Nephron progenitor cell (in vitro differentiated cells): ENCODE measurements at regions not wholly inside any gene's neighbourhood (a gene's known extent, or its start where the extent isn't known, plus 50 kb on each side); places are given as distances from the start of the nearest gene placed in this dataset.
A peak's percentile ranks its signal among the peaks of the same experiment; 100 is the strongest.

Source experiments
- DNase-seq: peaks from one replicate; pipeline ENCODE4 v3.0.0; 2021
- H3K27ac Mint-ChIP-seq: 2 replicates; pipeline ENCODE4 v1.8.0; 2021; ENCODE audit warnings: mild to moderate bottlenecking, moderate library complexity, mixed read lengths
- H3K27me3 Mint-ChIP-seq: 2 replicates; pipeline ENCODE4 v1.8.0; 2021; ENCODE audit warnings: mild to moderate bottlenecking, low read depth, mixed read lengths; ENCODE audit not compliant: poor library complexity
- H3K36me3 Mint-ChIP-seq: 2 replicates; pipeline ENCODE4 v1.8.0; 2021; ENCODE audit warnings: low read depth, mixed read lengths
- H3K4me1 Mint-ChIP-seq: 2 replicates; pipeline ENCODE4 v1.8.0; 2021; ENCODE audit warnings: mixed read lengths
- H3K4me3 Mint-ChIP-seq: 2 replicates; pipeline ENCODE4 v1.8.0; 2021; ENCODE audit warnings: mild to moderate bottlenecking, moderate library complexity, mixed read lengths
- H3K9me3 Mint-ChIP-seq: 2 replicates; pipeline ENCODE4 v1.8.0; 2021; ENCODE audit warnings: mild to moderate bottlenecking, moderate library complexity, mixed read lengths
- TF ChIP-seq, protein P1 (sequence below): fragments of 200-600 bp; sonication (generic); IDR thresholded peaks from 2 replicates; pipeline ENCODE4 v1.5.0; 2021; ENCODE audit warnings: antibody characterized with exemption

DNA sequence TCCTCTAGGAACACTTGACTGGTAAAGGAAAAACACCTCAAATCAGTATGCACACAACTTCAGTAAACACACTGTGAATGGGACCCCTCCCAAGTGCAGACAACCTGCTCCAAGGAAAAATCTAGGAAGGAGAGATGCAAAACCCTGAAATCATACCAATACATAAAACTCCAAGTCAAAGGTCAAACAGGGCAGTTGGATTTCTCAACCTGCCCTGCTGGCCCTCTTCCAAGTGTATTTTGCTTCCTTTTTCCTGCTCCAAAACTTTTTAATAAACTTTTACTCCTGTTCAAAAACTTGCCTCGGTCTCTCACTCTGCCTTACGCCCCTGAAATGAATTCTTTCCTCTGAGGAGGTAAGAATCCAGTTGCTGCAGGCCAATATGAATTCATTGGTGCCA, 665.1 kb downstream of the SORCS1 start:
- H3K36me3 Mint-ChIP-seq, result peaks cover 7% of the 10 kb centered on the region
- DNase-seq, result no peak
- H3K27me3 Mint-ChIP-seq, result peaks cover 9% of the 10 kb centered on the region
- H3K9me3 Mint-ChIP-seq, result peaks cover 16% of the 10 kb centered on the region
- TF ChIP-seq, protein P1, sequence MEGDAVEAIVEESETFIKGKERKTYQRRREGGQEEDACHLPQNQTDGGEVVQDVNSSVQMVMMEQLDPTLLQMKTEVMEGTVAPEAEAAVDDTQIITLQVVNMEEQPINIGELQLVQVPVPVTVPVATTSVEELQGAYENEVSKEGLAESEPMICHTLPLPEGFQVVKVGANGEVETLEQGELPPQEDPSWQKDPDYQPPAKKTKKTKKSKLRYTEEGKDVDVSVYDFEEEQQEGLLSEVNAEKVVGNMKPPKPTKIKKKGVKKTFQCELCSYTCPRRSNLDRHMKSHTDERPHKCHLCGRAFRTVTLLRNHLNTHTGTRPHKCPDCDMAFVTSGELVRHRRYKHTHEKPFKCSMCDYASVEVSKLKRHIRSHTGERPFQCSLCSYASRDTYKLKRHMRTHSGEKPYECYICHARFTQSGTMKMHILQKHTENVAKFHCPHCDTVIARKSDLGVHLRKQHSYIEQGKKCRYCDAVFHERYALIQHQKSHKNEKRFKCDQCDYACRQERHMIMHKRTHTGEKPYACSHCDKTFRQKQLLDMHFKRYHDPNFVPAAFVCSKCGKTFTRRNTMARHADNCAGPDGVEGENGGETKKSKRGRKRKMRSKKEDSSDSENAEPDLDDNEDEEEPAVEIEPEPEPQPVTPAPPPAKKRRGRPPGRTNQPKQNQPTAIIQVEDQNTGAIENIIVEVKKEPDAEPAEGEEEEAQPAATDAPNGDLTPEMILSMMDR, result no peak
- no peak overlapping the region for H3K4me3 Mint-ChIP-seq
- H3K27ac Mint-ChIP-seq, result no peak overlapping the region
- H3K4me1 Mint-ChIP-seq, result peaks cover 8% of the 10 kb centered on the region

DNA sequence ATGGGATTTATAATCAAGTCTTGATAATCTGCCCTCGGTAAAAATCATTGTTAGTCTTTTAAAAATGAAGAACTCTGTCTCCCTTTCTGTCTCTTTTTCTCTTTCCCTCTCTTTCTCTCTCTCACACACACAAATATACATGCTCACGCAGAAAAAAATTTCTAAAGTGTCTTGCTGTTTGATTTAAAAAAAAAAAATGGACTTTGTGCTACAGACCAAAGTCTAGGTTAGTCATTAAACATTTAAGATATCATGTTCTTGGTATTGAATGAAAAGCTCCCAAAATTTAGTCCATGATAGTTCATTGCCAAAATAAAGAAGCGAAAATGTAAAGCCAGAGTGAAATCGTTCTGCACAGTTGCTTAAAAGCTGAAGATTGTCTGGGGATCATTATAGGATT, 665.8 kb downstream of the SORCS1 start:
- no peak for DNase-seq
- Mint-ChIP-seq H3K4me3 (no peak overlapping the region), H3K9me3 (peaks cover 16% of the 10 kb centered on the region), H3K36me3 (peaks cover 7% of the 10 kb centered on the region), H3K4me1 (peaks cover 8% of the 10 kb centered on the region), H3K27ac (no peak overlapping the region), H3K27me3 (peaks cover 10% of the 10 kb centered on the region)
- TF ChIP-seq, protein P1, result no peak

DNA sequence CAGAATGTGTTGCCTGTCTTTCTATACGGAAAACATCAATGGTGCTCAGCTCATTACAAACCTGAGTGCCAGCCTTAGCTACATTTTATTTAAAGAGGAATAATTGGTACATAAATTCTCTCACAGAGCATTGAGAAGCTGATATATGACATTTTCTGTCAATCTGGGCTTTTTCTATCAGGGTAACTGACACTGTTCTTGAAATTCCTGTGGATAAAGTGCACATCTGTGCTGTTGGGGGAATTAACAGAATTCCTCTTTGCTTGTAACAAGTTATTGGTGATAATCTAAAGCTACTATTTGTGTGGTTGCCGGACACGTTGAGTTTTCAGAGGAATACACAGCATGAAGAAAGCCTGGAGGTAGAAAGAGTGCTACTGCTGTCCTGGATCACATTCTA, 668.6 kb downstream of the SORCS1 start:
- DNase-seq, result no peak
- Mint-ChIP-seq H3K27ac (no peak overlapping the region), H3K4me1 (peaks cover 7% of the 10 kb centered on the region), H3K36me3 (peaks cover 7% of the 10 kb centered on the region), H3K9me3 (peaks cover 11% of the 10 kb centered on the region), H3K4me3 (no peak overlapping the region), H3K27me3 (peaks cover 10% of the 10 kb centered on the region)
- TF ChIP-seq, protein P1, result no peak

DNA sequence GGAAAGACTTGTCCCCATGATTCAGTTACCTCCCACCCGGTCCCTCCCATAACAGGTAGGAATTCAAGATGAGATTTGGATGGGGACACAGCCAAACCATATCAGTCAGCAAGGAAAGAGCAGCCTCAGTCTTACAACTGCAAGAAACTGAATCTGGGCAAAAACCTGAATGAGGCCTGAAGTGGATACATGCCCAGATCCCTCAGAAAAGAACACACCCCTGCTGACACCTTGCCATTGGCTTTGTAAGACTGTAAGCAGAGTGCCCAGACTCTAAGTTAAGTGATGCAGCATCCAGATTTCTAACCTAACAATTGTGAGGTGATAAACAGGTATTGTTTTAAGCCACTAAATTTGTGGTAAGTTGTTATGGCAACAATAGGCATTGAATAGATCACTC, 670.8 kb downstream of the SORCS1 start:
- peaks cover 10% of the 10 kb centered on the region for H3K27me3 Mint-ChIP-seq
- H3K4me3 Mint-ChIP-seq, result no peak overlapping the region
- no peak overlapping the region for H3K27ac Mint-ChIP-seq
- H3K9me3 Mint-ChIP-seq, result peaks cover 5% of the 10 kb centered on the region
- no peaks in the 10 kb centered on the region for H3K36me3 Mint-ChIP-seq
- TF ChIP-seq, protein P1, result no peak
- no peak for DNase-seq
- H3K4me1 Mint-ChIP-seq, result no peaks in the 10 kb centered on the region

DNA sequence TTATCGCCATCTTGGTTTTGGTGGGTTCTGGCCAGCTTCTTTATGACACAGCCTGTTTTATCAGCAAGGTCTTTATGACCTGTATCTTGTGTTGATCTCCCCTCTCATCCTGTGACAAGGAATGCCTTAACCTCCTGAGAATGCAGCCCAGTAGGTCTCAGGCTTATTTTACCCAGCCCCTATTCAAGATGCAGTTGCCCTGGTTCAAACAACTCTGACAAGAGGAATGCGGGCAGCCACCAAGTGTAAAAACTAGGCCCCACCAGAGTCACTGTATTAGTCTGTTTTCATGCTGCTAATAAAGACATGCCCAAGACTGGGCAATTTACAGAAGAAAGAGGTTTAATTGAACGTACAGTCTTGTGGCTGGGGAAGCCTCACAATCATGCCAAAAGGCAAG, 671.3 kb downstream of the SORCS1 start:
- TF ChIP-seq, protein P1, result no peak
- Mint-ChIP-seq H3K9me3 (peaks cover 5% of the 10 kb centered on the region), H3K27ac (peak overlapping the region; percentile 36), H3K4me1 (no peaks in the 10 kb centered on the region), H3K27me3 (peaks cover 10% of the 10 kb centered on the region), H3K36me3 (no peaks in the 10 kb centered on the region), H3K4me3 (no peak overlapping the region)
- no peak for DNase-seq

DNA sequence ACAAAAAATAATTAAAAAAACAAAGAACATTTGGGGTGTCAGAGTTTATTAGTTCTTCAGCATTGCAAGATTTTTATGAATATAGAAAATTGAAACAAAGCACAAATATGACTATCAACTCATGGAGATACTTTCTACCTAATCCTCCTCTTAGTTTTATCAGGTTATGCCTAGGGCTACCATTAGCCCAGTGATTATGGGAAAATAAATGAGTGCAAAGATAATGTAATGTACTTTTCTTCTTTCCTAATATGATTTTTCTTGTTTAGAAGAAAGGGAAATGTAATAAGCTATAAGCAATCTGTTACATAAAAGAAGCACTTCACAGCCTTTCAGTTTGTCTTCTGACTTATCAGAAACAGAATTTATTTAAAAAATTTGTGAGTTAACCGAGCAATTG, 676.8 kb downstream of the SORCS1 start:
- peaks cover 5% of the 10 kb centered on the region for H3K9me3 Mint-ChIP-seq
- H3K4me1 Mint-ChIP-seq, result no peaks in the 10 kb centered on the region
- DNase-seq, result no peak
- TF ChIP-seq, protein P1, result no peak
- no peaks in the 10 kb centered on the region for H3K36me3 Mint-ChIP-seq
- no peak overlapping the region for H3K4me3 Mint-ChIP-seq
- H3K27ac Mint-ChIP-seq, result no peak overlapping the region
- peaks cover 3% of the 10 kb centered on the region for H3K27me3 Mint-ChIP-seq
